Chondrocyte (in vitro differentiated cells): ENCODE measurements at regions not wholly inside any gene's neighbourhood (a gene's known extent, or its start where the extent isn't known, plus 50 kb on each side); places are given as distances from the start of the nearest gene placed in this dataset.

Experiments
- DNase-seq: peaks from one replicate; pipeline ENCODE4 v3.0.0; 2021; ENCODE audit warnings: mixed read lengths, low spot score
- H3K27ac Mint-ChIP-seq: one replicate; pipeline ENCODE4 v1.8.0; 2021; ENCODE audit warnings: mild to moderate bottlenecking, moderate library complexity, mixed read lengths; ENCODE audit not compliant: unreplicated experiment
- H3K27me3 Mint-ChIP-seq: 2 replicates; pipeline ENCODE4 v1.8.0; 2021; ENCODE audit warnings: low read depth, mixed read lengths
- H3K36me3 Mint-ChIP-seq: 2 replicates; pipeline ENCODE4 v1.8.0; 2021; ENCODE audit warnings: low read depth, mixed read lengths
- H3K4me1 Mint-ChIP-seq: 2 replicates; pipeline ENCODE4 v1.8.0; 2021; ENCODE audit warnings: low read depth, mild to moderate bottlenecking, mixed read lengths
- H3K4me3 Mint-ChIP-seq: one replicate; pipeline ENCODE4 v1.8.0; 2021; ENCODE audit warnings: mild to moderate bottlenecking, moderate library complexity, mixed read lengths; ENCODE audit not compliant: unreplicated experiment
- H3K9me3 Mint-ChIP-seq: 2 replicates; pipeline ENCODE4 v1.8.0; 2021; ENCODE audit warnings: low read depth, mixed read lengths
- CTCF ChIP-seq: fragments of 200-600 bp; sonication (generic); IDR thresholded peaks from 2 replicates; pipeline ENCODE4 v1.5.0; 2021; ENCODE audit warnings: antibody characterized with exemption, mild to moderate bottlenecking, moderate library complexity

- Mint-ChIP-seq H3K4me1 (peaks cover 18% of the 10 kb centered on the region), H3K36me3 (no peaks in the 10 kb centered on the region), H3K4me3 (no peak overlapping the region), H3K27me3 (peaks cover 7% of the 10 kb centered on the region), H3K9me3 (no peaks in the 10 kb centered on the region), H3K27ac (no peak overlapping the region)
- no peak for TF ChIP-seq CTCF
- DNase-seq = no peak
Observed at GRCh38 chr2:195495966-195496365, 161.1 kb upstream of the SLC39A10 start.

- Mint-ChIP-seq H3K4me1 (peaks cover 18% of the 10 kb centered on the region), H3K9me3 (no peaks in the 10 kb centered on the region)
Observed at GRCh38 chr2:195495351-195495750, 161.7 kb upstream of the SLC39A10 start.

DNA sequence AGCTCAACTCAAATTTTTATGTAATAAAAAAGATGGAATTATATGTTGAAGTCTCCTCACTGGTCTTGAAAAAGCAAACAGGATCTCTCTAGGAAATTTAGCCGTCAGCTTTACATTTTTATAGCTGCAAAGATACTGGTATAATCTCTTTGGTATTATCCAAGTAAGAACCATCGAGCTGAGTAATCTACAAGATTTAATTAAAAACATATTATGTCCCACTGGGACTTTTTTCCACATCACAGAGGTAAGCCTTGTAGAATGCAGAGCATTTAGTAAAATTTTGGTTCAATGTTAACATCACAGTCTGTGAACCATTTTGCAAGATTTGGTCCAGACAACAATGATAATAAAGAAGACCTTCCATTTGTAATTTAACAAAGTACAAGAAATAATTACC, 162.6 kb upstream of the SLC39A10 start:
- DNase-seq = no peak
- no peaks in the 10 kb centered on the region for H3K9me3 Mint-ChIP-seq
- no peak overlapping the region for H3K27ac Mint-ChIP-seq
- TF ChIP-seq CTCF = no peak
- no peaks in the 10 kb centered on the region for H3K36me3 Mint-ChIP-seq
- H3K4me3 Mint-ChIP-seq = no peak overlapping the region
- H3K4me1 Mint-ChIP-seq = peaks cover 15% of the 10 kb centered on the region
- peaks cover 7% of the 10 kb centered on the region for H3K27me3 Mint-ChIP-seq

More at GRCh38 chr2:195495351-195495750, 161.7 kb upstream of the SLC39A10 start:
- Mint-ChIP-seq H3K27ac (no peak overlapping the region), H3K36me3 (no peaks in the 10 kb centered on the region), H3K4me3 (no peak overlapping the region), H3K27me3 (peaks cover 7% of the 10 kb centered on the region)
- DNase-seq = no peak
- no peak for TF ChIP-seq CTCF

DNA sequence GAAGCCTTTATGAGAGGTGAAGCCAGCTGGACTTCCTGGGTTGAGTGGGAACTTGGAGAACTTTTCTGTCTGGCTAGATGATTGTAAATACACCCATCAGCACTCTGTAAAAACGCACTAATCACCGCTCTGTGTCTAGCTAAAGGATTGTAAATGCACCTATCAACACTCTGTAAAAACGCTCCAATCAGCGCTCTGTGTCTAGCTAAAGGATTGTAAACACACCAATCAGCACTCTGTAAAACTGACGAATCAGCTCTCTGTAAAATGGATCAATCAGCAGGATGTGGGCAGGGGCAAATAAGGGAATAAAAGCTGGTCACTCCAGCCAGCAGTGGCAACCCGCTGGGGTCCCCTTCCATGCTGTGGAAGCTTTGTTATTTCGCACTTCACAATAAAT, 163.6 kb upstream of the SLC39A10 start:
- TF ChIP-seq CTCF = no peak
- peaks cover 7% of the 10 kb centered on the region for H3K27me3 Mint-ChIP-seq
- no peaks in the 10 kb centered on the region for H3K9me3 Mint-ChIP-seq
- no peaks in the 10 kb centered on the region for H3K36me3 Mint-ChIP-seq
- H3K27ac Mint-ChIP-seq = no peak overlapping the region
- H3K4me3 Mint-ChIP-seq = no peak overlapping the region
- no peak for DNase-seq
- peaks cover 5% of the 10 kb centered on the region for H3K4me1 Mint-ChIP-seq

GRCh38 chr2:195490319-195490718, 166.7 kb upstream of the SLC39A10 start:
- Mint-ChIP-seq H3K27me3 (peaks cover 3% of the 10 kb centered on the region), H3K9me3 (no peaks in the 10 kb centered on the region), H3K4me1 (peaks cover 7% of the 10 kb centered on the region), H3K4me3 (no peak overlapping the region), H3K36me3 (no peaks in the 10 kb centered on the region), H3K27ac (no peak overlapping the region)
- TF ChIP-seq CTCF = no peak
- no peak for DNase-seq
